Karpas-422 (cell line): ENCODE measurements at regions not wholly inside any gene's neighbourhood (a gene's known extent, or its start where the extent isn't known, plus 50 kb on each side); places are given as distances from the start of the nearest gene placed in this dataset.

Source experiments
- DNase-seq: peaks from one replicate; pipeline ENCODE4 v3.0.0-alpha.2; 2015
- H2AFZ ChIP-seq: fragments of 200-600 bp; sonication (generic); 2 replicates; pipeline ENCODE4 v1.6.1; 2014; ENCODE audit warnings: antibody characterized with exemption, low read length, mixed read lengths
- H3K27ac ChIP-seq: fragments of 200-600 bp; sonication (generic); 2 replicates; pipeline ENCODE4 v1.5.1; 2014; ENCODE audit warnings: mild to moderate bottlenecking, low read length, moderate library complexity
- H3K27me3 ChIP-seq: fragments of 200-600 bp; sonication (generic); 2 replicates; pipeline ENCODE4 v1.6.1; 2014; ENCODE audit warnings: low read length, mixed read lengths
- H3K36me3 ChIP-seq: fragments of 200-600 bp; sonication (generic); 2 replicates; pipeline ENCODE4 v1.6.1; 2014; ENCODE audit warnings: low read length, mixed read lengths; ENCODE audit not compliant: insufficient read depth
- H3K4me1 ChIP-seq: fragments of 200-600 bp; sonication (generic); 2 replicates; pipeline ENCODE4 v1.6.1; 2014; ENCODE audit warnings: mild to moderate bottlenecking, low read length, mixed read lengths
- H3K4me2 ChIP-seq: fragments of 200-600 bp; sonication (generic); 2 replicates; pipeline ENCODE4 v1.6.1; 2014; ENCODE audit warnings: low read length, low read depth, mild to moderate bottlenecking; ENCODE audit not compliant: poor library complexity, severe bottlenecking
- H3K4me3 ChIP-seq: fragments of 200-600 bp; sonication (generic); 2 replicates; pipeline ENCODE4 v1.5.1; 2014; ENCODE audit warnings: mild to moderate bottlenecking, antibody characterized with exemption, low read length, mixed read lengths
- H3K79me2 ChIP-seq: fragments of 200-600 bp; sonication (generic); 2 replicates; pipeline ENCODE4 v1.6.1; 2014; ENCODE audit warnings: mild to moderate bottlenecking, low read length, mixed read lengths
- H3K9ac ChIP-seq: fragments of 200-600 bp; sonication (generic); 2 replicates; pipeline ENCODE4 v1.6.0; 2014; ENCODE audit warnings: low read length
- H3K9me2 ChIP-seq: fragments of 200-600 bp; sonication (generic), shearing (Covaris generic); replicated peaks from 2 replicates; pipeline ENCODE4 v1.6.0; 2014; ENCODE audit warnings: mild to moderate bottlenecking, low read length, moderate library complexity; ENCODE audit not compliant: insufficient read depth
- H3K9me3 ChIP-seq: fragments of 300-700, 200-600 bp; sonication (generic); 2 replicates; pipeline ENCODE4 v1.6.1; 2014; ENCODE audit warnings: low read length, mixed read lengths
- H4K20me1 ChIP-seq: fragments of 200-600 bp; sonication (generic); 2 replicates; pipeline ENCODE4 v1.6.1; 2014; ENCODE audit warnings: mild to moderate bottlenecking, antibody characterized with exemption, low read length, low read depth; ENCODE audit not compliant: insufficient read depth

- no peak for DNase-seq
Measured at GRCh38 chr17:56098746-56099145, 54.5 kb upstream of the ANKFN1 start.

GRCh38 chr17:56099649-56100048 lies 53.6 kb upstream of the ANKFN1 start:
- Histone ChIP-seq H3K4me3 (no peak overlapping the region), H3K4me2 (no peak overlapping the region), H3K27me3 (no peaks in the 10 kb centered on the region), H3K27ac (no peak overlapping the region), H2AFZ (no peak overlapping the region), H3K4me1 (no peaks in the 10 kb centered on the region), H3K9me3 (no peaks in the 10 kb centered on the region), H3K9ac (no peak overlapping the region), H3K79me2 (no peaks in the 10 kb centered on the region), H4K20me1 (no peaks in the 10 kb centered on the region), H3K36me3 (no peaks in the 10 kb centered on the region), H3K9me2 (no peaks in the 10 kb centered on the region)
- DNase-seq, result no peak

More at GRCh38 chr17:56098746-56099145, 54.5 kb upstream of the ANKFN1 start:
- no peak overlapping the region for H3K4me2 ChIP-seq
- H3K4me1 ChIP-seq, result no peaks in the 10 kb centered on the region
- no peaks in the 10 kb centered on the region for H3K27me3 ChIP-seq
- no peaks in the 10 kb centered on the region for H4K20me1 ChIP-seq
- no peaks in the 10 kb centered on the region for H3K9me3 ChIP-seq
- no peak overlapping the region for H3K4me3 ChIP-seq
- no peaks in the 10 kb centered on the region for H3K9me2 ChIP-seq
- no peak overlapping the region for H3K9ac ChIP-seq
- no peaks in the 10 kb centered on the region for H3K79me2 ChIP-seq
- no peak overlapping the region for H3K27ac ChIP-seq
- no peak overlapping the region for H2AFZ ChIP-seq
- no peaks in the 10 kb centered on the region for H3K36me3 ChIP-seq
